Muscle layer of duodenum (tissue), 2 donors: ENCODE measurements at regions not wholly inside any gene's neighbourhood (a gene's known extent, or its start where the extent isn't known, plus 50 kb on each side); places are given as distances from the start of the nearest gene placed in this dataset.

Source experiments
- H3K27ac ChIP-seq: one replicate; pipeline ENCODE4 v1.7.0; 2013; ENCODE audit warnings: mild to moderate bottlenecking, low read length
- H3K27me3 ChIP-seq: one replicate; pipeline ENCODE4 v1.7.0; 2013; ENCODE audit warnings: low read depth, mild to moderate bottlenecking, control low read depth, low read length
- H3K36me3 ChIP-seq, 2 donors: one replicate each; pipeline ENCODE4 v1.7.0; 2013; ENCODE audit warnings: low read length in 2 of 2, control low read depth in 1 of 2, mild to moderate bottlenecking in 1 of 2; ENCODE audit not compliant: insufficient read depth in 2 of 2, control insufficient read depth in 1 of 2
- H3K4me1 ChIP-seq, 2 donors: one replicate each; pipeline ENCODE4 v1.7.0; 2013; ENCODE audit warnings: low read length in 2 of 2, mild to moderate bottlenecking in 2 of 2, control low read depth in 1 of 2, moderate library complexity in 1 of 2; ENCODE audit not compliant: insufficient read depth in 2 of 2, control insufficient read depth in 1 of 2
- H3K4me3 ChIP-seq, 2 donors: one replicate each; pipeline ENCODE4 v1.7.0; 2013; ENCODE audit warnings: low read length in 2 of 2, low read depth in 1 of 2, mild to moderate bottlenecking in 1 of 2
- H3K9me3 ChIP-seq, 2 donors: one replicate each; pipeline ENCODE4 v1.7.0; 2013; ENCODE audit warnings: low read length in 2 of 2, control low read depth in 1 of 2, mild to moderate bottlenecking in 1 of 2; ENCODE audit not compliant: control insufficient read depth in 1 of 2
- donor health status: healthy.

DNA sequence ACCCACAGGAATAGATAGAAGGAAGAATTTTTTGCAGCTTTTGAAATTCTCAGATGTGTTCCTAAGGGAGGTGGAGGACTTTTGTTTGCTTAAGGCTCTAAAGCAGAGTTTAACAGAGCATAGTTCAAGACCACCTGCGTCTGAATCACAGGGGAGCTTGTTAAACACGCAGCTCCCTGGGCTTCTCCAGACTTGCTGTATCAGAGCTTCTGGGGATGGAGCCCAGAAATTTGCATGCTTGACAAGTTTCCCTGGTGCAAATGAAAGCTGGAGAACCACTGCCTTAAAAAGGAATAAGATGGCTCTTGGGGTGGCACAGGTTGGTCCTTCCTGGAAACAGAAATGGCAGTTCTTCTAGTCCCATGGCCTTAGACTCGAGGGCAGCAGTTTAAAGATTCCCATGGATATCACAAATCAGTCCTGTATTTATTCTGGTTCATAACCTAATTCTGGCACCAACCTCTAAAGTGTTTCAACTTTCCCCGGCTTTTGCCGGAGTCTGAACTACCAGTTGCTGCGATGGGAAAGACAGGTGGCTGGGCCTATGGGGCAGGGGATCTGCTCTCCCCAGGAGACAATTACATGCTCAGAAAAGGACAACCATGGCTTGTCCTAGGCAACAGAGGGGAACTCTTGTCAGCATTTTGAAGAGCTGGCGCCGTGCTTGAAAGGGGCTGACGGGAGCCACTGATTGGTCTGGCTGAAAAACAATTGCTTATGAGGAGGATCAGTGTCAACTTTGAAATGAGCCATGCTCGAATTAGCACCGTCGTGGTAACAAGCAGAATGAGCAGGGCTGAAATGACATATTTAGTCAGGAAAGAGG is 599.6 kb downstream of the CCDC171 start:
- H3K36me3 ChIP-seq, result no peaks in the 10 kb centered on the region
- H3K9me3 ChIP-seq, result no peaks in the 10 kb centered on the region
- H3K4me3 ChIP-seq, result no peak overlapping the region
- no peaks in the 10 kb centered on the region for H3K27me3 ChIP-seq
- H3K4me1 ChIP-seq, result peaks cover 0 to 8% of the 10 kb centered on the region in 2 donors
- no peak overlapping the region for H3K27ac ChIP-seq

GRCh38 chr9:16153221-16153620 is 600.4 kb downstream of the CCDC171 start:
- Histone ChIP-seq H3K9me3 (no peaks in the 10 kb centered on the region), H3K36me3 (no peaks in the 10 kb centered on the region), H3K4me3 (no peak overlapping the region), H3K27ac (no peak overlapping the region), H3K4me1 (peaks cover 0 to 8% of the 10 kb centered on the region in 2 donors), H3K27me3 (no peaks in the 10 kb centered on the region)

DNA sequence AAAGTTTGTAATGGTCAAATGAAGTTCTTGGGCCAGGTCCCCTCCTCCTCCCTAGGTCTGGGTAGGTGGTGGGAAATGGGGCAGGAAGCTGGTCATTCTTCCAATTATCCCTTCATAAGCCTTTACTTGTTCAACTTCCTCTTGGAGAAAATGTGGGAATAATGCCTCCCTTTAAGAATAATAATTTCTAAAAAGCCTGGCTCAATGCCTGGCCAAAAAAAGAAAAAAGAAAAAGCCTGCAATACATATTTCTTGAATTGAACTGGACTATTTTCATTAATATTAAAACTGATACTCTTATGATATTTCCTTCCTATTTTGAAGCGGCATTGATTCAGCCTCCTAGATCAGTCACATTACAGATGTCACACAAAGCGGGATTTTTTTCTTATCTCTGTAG is 600.9 kb downstream of the CCDC171 start:
- Histone ChIP-seq H3K27me3 (no peaks in the 10 kb centered on the region), H3K9me3 (no peaks in the 10 kb centered on the region), H3K4me1 (peaks cover 0 to 8% of the 10 kb centered on the region in 2 donors), H3K4me3 (no peak overlapping the region), H3K36me3 (no peaks in the 10 kb centered on the region), H3K27ac (no peak overlapping the region)

GRCh38 chr9:16154521-16155078 is 601.8 kb downstream of the CCDC171 start:
- H3K9me3 ChIP-seq, result no peaks in the 10 kb centered on the region
- no peaks in the 10 kb centered on the region for H3K36me3 ChIP-seq
- no peak overlapping the region for H3K27ac ChIP-seq
- no peaks in the 10 kb centered on the region for H3K27me3 ChIP-seq
- peaks cover 0 to 8% of the 10 kb centered on the region in 2 donors for H3K4me1 ChIP-seq
- H3K4me3 ChIP-seq, result no peak overlapping the region

- peaks cover 0 to 8% of the 10 kb centered on the region in 2 donors for H3K4me1 ChIP-seq
- no peaks in the 10 kb centered on the region for H3K9me3 ChIP-seq
- H3K4me3 ChIP-seq, result no peak overlapping the region
- H3K36me3 ChIP-seq, result no peaks in the 10 kb centered on the region
- no peaks in the 10 kb centered on the region for H3K27me3 ChIP-seq
- H3K27ac ChIP-seq, result no peak overlapping the region
These were observed 603.0 kb downstream of the CCDC171 start for GRCh38 chr9:16155878-16156277.

DNA sequence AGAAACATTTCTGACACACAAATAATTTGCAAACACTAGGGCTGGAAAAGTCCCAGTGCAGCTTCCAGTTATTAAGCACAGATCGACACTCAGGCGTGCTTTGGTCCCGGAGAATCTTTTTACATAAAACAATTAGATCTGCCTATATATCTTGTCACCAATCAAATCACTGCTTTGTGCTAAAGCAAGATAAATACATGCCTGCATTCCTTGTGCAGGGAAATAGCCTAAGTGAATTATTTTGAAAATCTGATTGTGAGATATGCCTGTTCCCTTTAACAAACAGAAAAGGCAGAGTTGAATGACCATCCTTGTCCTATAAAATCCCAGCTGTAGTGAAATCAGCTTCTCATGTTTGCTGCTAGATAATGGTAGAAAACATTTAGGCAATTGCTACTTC is 604.4 kb downstream of the CCDC171 start:
- Histone ChIP-seq H3K27ac (no peak overlapping the region), H3K27me3 (no peaks in the 10 kb centered on the region), H3K36me3 (no peaks in the 10 kb centered on the region), H3K4me1 (peaks cover 0 to 2% of the 10 kb centered on the region in 2 donors), H3K9me3 (no peaks in the 10 kb centered on the region), H3K4me3 (no peak overlapping the region)

DNA sequence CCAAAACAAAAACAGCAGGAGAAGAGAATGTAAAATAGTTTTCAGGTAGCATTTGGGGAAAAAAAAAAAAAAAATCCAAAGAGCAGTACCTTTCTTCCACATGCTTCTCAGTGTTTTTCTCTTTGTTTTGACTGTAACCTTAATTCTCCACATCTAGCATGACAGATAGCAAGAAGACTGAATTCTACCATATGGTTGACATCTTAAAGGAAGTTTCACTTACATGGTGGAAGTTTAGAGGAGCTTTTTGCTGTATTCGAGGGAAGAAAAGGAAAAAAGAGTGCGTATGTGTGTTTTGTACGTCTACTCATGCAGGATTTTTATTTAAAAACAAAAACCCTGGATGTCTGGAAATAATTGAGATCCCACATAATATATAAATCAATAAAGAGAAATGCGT is 604.8 kb downstream of the CCDC171 start:
- H3K9me3 ChIP-seq, result no peaks in the 10 kb centered on the region
- no peak overlapping the region for H3K27ac ChIP-seq
- H3K4me3 ChIP-seq, result no peak overlapping the region
- H3K27me3 ChIP-seq, result no peaks in the 10 kb centered on the region
- no peaks in the 10 kb centered on the region for H3K4me1 ChIP-seq
- H3K36me3 ChIP-seq, result no peaks in the 10 kb centered on the region

DNA sequence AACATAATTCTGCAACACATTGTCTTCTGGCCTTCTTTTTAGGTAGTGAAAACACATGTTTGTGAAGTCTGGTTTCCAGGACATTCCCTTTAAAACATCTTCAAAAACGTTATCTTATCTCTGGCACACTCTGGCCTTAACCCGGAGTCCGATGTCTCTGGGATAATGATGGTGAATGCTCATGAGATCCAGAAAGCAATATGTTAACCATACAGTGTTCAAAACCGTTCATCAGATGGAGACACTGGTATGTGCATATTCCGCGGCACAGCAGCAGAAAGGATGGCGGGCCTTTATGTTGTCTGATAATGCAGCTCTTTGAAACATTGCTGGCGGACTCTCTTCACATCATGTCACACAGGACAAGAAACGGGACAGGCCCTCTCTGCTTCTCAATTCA is 605.2 kb downstream of the CCDC171 start:
- no peaks in the 10 kb centered on the region for H3K4me1 ChIP-seq

GRCh38 chr9:16161483-16161882 is 608.6 kb downstream of the CCDC171 start:
- Histone ChIP-seq H3K27me3 (no peaks in the 10 kb centered on the region), H3K27ac (no peak overlapping the region), H3K36me3 (no peaks in the 10 kb centered on the region), H3K4me3 (no peak overlapping the region), H3K4me1 (no peaks in the 10 kb centered on the region), H3K9me3 (no peaks in the 10 kb centered on the region)

More for the DNA sequence above, 605.2 kb downstream of the CCDC171 start:
- H3K4me3 ChIP-seq, result no peak overlapping the region
- H3K36me3 ChIP-seq, result no peaks in the 10 kb centered on the region
- H3K9me3 ChIP-seq, result no peaks in the 10 kb centered on the region
- H3K27ac ChIP-seq, result no peak overlapping the region
- no peaks in the 10 kb centered on the region for H3K27me3 ChIP-seq

- no peaks in the 10 kb centered on the region for H3K9me3 ChIP-seq
- no peaks in the 10 kb centered on the region for H3K4me1 ChIP-seq
- no peaks in the 10 kb centered on the region for H3K36me3 ChIP-seq
- H3K27me3 ChIP-seq, result no peaks in the 10 kb centered on the region
- no peak overlapping the region for H3K4me3 ChIP-seq
- no peak overlapping the region for H3K27ac ChIP-seq
These were observed 617.3 kb downstream of the CCDC171 start for GRCh38 chr9:16170119-16170518.

DNA sequence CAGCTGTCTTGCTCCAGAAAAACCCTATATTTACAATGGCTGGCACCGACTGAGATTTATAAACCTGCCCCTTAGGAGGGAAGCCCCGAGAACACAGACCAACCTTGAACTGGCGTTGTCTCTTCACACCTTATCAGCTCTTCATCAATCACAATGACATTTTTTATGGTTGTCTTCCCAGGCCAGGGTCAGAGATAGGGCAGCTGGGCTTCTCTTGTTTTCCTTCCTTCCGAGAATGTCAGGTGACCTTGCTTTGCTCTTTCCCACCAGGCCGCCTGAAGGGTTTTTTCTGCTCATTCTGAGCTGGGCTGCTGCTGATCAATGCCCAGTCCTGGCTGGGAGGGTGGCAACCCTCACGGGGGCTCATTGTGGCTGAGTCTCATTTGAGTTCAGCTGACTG is 619.1 kb downstream of the CCDC171 start:
- no peaks in the 10 kb centered on the region for H3K27me3 ChIP-seq
- H3K9me3 ChIP-seq, result no peaks in the 10 kb centered on the region
- no peaks in the 10 kb centered on the region for H3K36me3 ChIP-seq
- no peak overlapping the region for H3K27ac ChIP-seq
- no peaks in the 10 kb centered on the region for H3K4me1 ChIP-seq
- no peak overlapping the region for H3K4me3 ChIP-seq

GRCh38 chr9:16172796-16173195 is 620.0 kb downstream of the CCDC171 start:
- Histone ChIP-seq H3K4me1 (no peaks in the 10 kb centered on the region), H3K27me3 (no peaks in the 10 kb centered on the region), H3K4me3 (no peak overlapping the region), H3K36me3 (no peaks in the 10 kb centered on the region), H3K9me3 (no peaks in the 10 kb centered on the region), H3K27ac (no peak overlapping the region)
